NAMALWA (cell line): ENCODE measurements at regions not wholly inside any gene's neighbourhood (a gene's known extent, or its start where the extent isn't known, plus 50 kb on each side); places are given as distances from the start of the nearest gene placed in this dataset.
A peak's percentile ranks its signal among the peaks of the same experiment; 100 is the strongest.

ENCODE experiments used
- DNase-seq: peaks from one replicate; pipeline ENCODE4 v3.0.0-alpha.2; 2015; ENCODE audit warnings: low spot score

- DNase-seq, result no peak
Observed at GRCh38 chr14:65250162-65250495, 147.8 kb upstream of the MAX start.

- no peak for DNase-seq
Observed at GRCh38 chr14:65251213-65251612, 148.9 kb upstream of the MAX start.

- no peak for DNase-seq
Observed at GRCh38 chr14:65252482-65253255, 150.4 kb upstream of the MAX start.

DNA sequence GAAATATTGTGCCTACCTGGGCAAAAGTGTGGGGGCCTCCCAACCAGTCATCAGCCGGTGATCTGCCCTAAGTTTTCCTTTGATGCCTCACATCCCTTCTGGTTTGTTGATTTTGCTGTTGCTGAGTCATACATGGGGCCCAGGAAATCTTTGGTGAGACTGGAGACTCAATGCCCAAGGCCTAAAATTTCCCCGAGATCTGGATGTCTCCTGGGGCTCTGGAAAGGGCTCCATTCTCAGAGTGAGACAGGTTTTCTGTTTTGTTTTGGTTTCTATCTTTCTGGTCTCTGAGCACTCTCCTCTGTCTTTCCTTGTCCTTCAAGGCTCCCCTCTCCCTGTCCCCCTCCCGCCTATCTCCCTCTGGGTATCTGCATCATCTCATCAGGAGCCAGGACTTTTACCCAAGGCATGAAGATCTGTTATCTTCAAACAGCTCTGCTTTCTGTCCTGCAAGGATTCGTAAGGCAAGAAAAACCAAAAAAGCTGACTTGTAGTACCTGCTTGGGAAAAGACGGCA lies 152.8 kb upstream of the MAX start:
- DNase-seq, result no peak

GRCh38 chr14:65255583-65256461 lies 153.5 kb upstream of the MAX start:
- DNase-seq, result peak; percentile 18

GRCh38 chr14:65256714-65257113 lies 154.4 kb upstream of the MAX start:
- no peak for DNase-seq

DNA sequence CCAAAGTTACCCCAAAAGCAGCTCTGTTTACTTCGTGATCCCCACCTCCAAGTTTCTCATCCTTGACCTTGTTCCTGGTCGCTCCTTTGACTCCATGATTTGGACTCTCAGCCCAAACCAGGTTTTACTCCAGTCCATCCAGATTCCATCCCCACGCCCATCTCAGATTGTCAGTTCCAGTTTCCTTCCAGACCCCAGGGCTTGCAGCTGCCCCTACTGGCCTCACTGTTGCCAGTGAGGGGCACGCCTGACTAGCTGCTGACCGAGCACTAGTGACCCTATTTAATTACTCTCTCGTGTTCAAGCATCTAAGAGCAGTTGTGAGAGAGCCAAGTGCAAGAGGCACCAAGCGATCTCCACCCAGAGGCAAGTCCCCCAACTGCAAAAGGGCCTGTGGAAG lies 155.1 kb upstream of the FUT8 start:
- no peak for DNase-seq

DNA sequence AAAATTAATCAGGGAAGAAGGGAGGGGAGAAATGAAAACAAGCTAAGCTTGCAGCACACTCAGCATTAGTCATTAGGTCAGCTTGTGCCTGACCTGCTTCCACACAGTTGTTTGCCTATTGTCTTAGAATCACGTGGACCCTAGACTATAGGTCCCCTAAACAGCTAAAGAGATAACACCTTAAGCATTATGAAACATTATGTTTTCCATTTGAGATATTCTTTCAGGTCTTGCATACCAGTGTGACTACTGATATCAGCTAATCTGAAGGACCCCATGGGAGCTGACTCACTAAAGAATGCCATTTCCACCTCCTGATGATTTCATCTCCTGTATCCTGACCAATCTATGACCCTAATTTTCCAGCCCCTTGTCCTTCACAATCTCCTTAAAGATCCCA lies 154.1 kb upstream of the FUT8 start:
- DNase-seq, result no peak

DNA sequence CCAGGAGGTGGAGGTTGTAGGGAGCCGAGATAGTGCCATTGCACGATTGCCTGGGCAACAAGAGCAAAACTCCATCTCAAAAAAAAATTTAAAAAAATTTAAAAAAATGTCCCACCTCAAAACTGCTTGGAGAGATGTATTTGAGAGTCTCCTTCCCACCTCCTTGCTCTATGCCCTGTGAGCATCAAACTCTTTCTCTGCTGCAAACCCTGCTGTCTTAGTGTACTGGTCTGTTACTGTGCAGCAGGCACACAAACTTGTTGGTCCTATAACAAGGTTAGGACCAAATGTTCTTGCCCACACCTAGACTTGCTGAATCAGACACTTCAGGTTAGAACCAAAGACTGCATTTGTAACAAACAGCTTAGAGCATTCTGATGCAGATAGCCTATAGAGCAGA lies 153.5 kb upstream of the FUT8 start:
- DNase-seq, result no peak

GRCh38 chr14:65260786-65261185 lies 151.7 kb upstream of the FUT8 start:
- DNase-seq, result no peak

GRCh38 chr14:65261425-65261920 lies 151.1 kb upstream of the FUT8 start:
- no peak for DNase-seq

GRCh38 chr14:65261946-65262345 lies 150.6 kb upstream of the FUT8 start:
- no peak for DNase-seq

DNA sequence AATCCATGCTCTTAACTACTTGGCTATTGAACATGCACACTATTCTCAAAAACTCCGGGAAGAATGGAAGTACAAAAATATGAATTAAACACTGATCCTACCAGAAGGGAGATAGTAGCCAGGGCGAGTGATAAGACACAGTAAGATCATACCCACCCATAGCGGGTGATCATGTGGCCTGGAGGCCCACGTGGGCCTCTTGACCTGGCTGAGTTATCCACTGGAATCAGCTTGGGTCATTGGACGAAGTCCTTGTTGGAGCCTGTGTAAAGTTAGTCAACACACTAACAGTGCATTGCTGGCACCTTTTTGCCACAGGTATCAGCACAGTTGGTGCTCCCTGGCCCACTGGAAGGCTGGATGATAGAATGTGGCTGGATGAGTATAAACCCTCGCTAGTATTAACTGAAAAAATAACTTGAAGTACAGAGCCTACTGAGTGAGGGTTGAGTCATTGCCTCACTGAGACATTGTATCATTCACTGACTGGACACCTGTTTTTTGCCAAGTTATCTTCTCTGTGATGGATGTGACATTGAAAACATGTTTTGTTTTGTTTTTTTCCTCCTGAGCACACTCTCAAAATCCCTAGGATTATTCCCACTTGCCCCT lies 149.2 kb upstream of the FUT8 start:
- DNase-seq, result no peak

DNA sequence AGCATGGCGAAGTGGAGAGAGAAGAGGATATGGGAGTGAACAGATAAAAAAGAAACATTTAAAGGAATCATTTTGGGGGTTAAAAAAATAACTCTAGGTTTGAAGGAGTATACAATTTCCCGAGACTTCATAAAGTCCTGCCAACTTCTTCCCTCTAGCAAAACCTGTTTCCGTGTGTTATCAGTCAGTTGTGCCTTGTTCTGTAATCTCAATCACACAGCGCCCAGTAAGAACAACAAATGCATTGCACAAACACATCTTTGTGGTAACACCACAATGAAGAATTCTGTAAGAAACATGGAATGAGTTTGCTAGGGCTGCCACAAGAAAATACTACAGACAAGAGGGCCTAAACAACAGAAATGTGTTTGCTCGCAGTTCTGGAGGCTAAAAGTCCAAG lies 144.7 kb upstream of the FUT8 start:
- DNase-seq, result no peak

DNA sequence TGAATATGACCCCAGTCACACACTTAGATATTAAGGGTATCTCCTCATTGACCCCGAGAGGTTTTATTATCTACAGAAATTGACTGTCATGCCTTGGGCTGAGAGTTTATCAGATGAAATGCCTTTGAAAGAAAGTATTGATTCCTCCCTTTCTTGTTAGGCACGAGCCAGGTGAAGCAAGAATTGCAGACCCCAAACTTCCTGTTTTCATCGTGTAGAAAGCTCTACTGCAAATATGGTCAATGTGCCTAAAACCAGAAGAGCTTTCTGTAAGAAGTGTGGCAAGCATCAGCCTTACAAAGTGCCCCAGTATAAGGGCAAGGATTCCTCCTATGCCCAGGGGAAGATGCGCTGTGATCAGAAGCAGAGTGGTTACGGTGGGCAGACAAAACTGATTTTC lies 143.9 kb upstream of the FUT8 start:
- DNase-seq, result no peak

- no peak for DNase-seq
Observed at GRCh38 chr14:65269732-65270131, 142.8 kb upstream of the FUT8 start.

GRCh38 chr14:65277027-65277426 lies 135.5 kb upstream of the FUT8 start:
- DNase-seq, result no peak

DNA sequence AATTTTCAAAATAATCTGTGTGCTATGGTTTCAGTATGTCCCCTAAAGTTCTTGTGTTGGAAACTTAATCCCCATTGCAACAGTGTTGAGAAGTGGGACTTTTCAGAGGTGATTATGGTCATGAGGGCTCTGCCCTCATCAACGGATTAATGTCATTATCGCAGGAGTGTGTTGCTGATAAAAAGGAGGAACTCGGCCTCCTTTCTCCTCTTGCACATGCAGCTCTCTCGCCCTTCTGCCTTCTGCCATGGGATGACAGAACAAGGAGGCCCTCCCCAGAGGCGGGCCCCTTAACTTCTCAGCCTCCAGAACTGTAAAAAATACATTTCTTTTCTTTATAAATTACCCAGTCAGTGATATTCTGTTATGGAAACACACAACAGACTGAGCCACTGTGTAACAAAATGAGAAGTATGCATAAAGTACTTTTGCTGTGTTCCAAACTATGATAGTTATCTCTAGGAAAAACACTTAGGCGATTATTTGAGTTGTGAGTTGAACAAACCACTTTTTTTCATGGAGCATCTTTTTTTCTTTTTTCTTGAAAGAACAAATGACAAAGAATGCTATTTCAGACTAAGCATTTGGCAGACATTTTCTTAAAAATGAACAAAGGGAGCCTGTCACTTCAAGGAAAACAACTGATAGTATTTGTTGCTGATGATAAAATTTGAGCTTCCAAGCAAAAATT lies 134.8 kb upstream of the FUT8 start:
- no peak for DNase-seq

GRCh38 chr14:65278589-65278988 lies 133.9 kb upstream of the FUT8 start:
- DNase-seq, result no peak

DNA sequence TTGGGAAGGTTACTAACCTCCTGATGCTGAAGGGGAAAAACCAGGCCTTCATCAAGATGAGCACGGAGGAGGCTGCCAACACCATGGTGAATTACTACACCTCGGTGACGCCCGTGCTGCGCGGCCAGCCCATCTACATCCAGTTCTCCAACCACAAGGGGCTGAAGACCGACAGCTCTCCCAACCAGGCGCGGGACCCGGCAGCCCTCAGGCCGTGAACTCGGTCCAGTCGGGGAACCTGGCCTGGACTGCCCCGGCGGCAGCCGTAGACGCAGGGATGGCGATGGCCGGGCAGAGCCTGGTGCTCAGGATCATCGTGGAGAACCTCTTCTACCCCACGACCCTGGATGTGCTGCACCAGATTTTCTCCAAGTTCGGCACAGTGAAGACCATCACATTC lies 133.0 kb upstream of the FUT8 start:
- no peak for DNase-seq

DNA sequence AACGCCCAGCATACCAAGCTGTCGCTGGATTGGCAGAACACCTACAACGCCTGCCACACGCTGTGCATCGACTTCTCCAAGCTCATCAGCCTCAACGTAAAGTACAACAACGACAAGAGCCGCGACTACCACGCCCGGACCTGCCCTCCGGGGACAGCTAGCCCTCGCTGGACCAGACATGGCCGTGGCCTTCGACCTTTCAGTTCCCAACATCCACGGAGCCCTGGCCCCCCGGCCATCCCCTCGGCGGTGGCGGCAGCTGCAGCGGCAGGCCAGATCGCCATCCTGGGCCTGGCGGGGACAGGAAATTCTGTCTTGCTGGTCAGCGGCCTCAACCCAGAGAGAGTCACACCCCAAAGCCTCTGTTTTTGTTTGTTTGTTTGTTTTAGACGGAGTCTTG lies 132.6 kb upstream of the FUT8 start:
- no peak for DNase-seq

- DNase-seq, result no peak
Observed at GRCh38 chr14:65280653-65281052, 131.9 kb upstream of the FUT8 start.
